HCEC 1CT (cell line): ENCODE measurements at regions not wholly inside any gene's neighbourhood (a gene's known extent, or its start where the extent isn't known, plus 50 kb on each side); places are given as distances from the start of the nearest gene placed in this dataset.

ENCODE experiments used
- DNase-seq: peaks from one replicate; pipeline ENCODE4 v3.0.0-alpha.2; 2017

DNA sequence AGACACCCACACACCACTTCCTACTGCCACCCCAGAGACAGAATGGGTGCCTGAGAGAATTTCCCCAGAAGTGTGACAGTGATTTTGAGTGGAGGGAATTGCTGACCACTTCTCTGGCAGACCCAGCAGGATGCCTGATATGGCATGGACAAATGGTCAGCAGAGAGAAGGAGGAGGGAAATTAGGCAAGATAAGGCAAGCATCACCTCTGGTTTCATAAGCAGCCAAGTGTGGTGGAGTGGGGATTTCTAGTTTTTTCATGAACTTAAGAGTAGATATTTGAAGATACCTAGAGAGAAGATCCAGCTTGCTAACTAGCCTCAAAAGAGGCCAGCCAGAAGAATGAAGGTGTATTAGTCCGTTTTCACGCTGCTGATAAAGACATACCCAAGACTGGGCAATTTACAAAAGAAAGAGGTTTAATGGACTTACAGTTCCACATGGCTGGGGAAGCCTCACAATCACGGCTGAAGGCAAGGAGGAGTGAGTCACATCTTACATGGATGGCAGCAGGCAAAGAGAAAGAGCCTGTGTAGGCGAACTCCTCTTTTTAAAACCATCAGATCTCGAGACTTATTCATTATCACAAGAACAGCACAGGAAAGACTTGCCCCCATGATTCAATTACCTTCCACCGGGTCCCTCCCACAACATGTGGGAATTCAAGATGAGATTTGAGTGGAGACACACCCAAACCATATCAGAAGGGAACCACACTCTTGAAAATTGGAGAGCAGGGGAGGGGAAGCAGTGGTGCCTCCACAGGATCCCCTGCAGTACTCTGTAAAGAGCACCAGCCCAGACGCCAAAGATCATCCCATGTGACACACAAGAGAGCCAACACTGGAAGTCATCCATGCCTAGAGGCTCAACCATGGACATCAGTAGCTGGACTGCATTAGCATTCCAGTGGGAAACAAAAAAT lies 64.2 kb downstream of the RBM43 start:
- DNase-seq: no peak

DNA sequence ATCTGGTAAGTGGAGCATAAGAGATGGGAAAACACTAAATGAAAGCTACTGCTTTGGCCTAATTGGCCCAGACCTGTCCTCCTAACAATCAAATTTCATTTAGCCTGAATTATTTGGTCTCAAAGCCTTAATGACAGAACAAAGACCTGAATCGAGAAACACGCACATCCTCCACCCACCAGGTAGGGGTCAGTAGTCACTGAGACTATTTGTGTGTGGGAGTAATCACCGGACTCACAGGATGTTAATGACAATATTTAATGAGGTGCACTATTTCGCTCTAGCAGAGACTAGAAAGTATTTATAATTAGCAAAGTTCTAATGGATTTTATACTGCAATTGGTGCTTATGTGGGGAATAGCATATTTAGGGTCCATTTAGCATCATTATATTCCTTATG lies 68.1 kb downstream of the RBM43 start:
- no peak for DNase-seq

- DNase-seq: no peak
Measured at GRCh38 chr2:151192681-151193080, 69.0 kb downstream of the RBM43 start.

GRCh38 chr2:151191001-151191400 lies 70.7 kb downstream of the RBM43 start:
- DNase-seq: no peak

GRCh38 chr2:151189125-151189524 lies 72.5 kb downstream of the RBM43 start:
- DNase-seq: no peak

- DNase-seq: no peak
Measured at GRCh38 chr2:151186011-151186410, 75.7 kb downstream of the RBM43 start.

DNA sequence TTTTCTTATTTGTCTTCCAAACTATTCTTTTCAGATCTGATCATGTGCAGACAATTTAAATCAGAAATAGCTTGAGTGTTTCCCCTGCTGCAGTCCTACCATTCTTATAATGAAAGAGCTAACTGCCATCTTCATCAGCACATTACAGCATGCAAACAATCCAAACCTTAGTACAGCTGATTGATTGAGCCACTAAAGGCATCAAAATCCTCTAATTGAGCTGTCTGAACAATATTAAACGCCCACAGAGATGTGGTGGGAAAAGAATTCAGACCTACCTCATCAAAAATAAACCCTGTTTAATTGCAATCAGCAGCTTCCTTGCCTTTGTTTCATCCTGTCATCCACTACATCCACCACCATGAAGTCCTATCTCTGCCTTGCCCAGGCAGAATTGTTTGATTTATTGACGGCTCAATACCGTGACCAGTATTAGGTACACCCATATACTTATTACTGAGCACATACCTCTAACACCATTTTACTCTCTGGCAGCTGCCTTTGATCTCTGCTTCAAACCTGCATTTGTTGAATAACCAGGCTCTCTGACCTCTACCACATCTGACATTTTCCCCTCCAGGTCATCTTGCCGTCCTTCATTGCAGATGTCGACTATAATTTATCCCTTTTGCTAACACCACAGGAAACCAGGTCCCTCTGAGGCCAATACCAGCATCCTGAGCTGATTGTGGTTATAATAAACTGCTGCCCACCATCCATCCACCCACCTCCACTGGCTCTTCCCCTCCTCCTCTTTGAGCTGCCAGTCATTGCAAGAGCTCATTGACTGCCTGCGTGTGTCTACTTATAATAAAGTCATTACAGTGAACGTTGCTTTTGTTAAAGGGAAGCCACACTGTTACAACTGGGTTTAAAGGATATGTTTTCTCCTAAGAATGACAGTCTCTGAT lies 78.5 kb downstream of the RBM43 start:
- no peak for DNase-seq

DNA sequence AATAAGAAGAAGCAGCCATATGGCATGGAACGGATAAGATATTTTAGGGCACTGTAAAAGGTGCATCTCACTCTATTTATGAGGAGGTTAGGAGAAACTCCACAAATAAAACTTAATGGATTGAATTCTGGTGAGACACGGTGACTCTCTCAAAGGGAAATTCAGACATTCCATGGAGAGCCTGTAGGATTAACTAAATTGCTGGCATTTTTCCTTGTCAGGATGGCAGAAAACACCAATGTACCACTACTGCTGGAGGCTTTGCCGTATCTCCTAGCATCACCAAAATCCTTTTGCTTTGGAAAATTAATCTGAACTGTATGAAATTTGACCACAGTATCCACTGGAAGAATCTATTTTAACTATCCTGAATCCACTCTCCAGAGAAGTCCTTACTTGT lies 79.3 kb downstream of the RBM43 start:
- no peak for DNase-seq

DNA sequence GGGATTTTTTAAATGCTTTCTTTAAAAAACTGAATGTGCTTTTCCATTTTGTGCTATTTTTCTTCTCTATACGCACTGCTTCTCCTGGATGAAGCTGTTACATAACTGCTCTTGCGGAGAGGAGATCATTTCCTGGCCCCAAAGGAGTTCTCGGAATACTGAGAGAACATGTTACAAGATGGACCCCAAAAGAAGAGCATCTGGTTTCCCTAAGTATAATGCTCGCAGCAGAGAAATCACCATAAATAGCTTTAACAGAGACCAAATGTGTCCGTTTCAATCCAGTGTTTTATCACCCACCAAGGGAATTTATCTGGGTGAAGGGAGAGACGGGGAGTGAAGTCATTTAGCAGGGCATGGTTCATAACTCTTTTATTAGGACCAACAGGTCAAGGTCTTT lies 80.1 kb downstream of the RBM43 start:
- no peak for DNase-seq

DNA sequence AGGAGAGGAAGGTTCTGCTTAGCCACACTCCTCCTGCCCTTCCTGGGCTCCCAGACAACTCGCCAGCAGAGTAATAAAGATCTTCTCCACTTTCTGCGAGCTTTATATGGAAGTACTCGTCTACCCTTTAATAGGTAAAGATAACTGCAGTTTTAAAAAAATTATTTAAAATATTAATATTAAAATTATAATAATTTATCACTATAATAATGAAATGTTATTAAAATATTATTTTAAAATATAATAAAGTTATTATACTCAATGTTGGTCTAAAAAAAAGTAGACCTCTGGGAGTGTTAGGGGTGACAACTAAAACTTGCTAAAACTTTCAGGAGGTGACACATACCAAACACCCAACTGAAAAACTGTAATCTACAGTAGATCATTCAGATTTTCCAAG lies 81.5 kb downstream of the RBM43 start:
- DNase-seq: no peak

- no peak for DNase-seq
Measured at GRCh38 chr2:151178207-151178606, 83.5 kb downstream of the RBM43 start.

DNA sequence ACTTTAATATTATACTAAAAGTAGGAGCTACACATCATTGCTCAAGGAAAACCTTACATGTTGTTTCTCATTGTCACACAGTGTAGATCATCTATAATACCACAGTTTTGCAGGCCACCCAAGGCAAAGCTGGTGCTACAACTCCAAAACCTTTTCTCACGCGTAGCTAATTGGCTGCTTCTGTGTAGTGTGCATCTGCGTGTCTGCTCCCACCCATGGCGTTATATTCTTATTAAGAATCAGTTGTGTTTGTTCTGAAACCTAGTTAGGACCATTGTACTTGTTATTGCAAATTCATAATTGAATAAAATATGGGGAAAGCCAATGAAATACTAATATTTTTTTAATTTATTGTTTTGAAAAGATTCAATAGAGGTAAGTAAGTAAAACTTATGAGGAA lies 83.9 kb downstream of the RBM43 start:
- no peak for DNase-seq

DNA sequence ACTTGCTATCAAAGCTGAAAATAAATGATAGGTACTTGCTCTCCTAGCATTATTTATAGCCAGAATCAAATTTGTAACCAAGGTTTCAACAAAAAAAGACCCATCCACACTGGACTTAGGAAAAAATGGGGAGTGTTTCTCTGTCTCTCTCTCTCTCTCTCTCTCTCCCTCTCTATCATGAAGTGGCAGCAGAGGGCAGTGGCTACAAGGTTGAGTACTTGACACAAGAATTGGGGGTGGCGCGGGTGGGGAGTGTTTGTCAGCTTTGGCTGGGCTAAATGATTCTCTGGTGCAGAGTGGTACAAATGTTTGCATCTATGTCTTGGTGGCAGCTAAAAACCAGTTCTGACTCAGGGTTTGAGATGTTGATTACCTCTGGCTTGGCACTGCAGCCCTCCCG lies 85.0 kb downstream of the RBM43 start:
- DNase-seq: no peak

- DNase-seq: no peak
Measured at GRCh38 chr2:151175864-151176263, 85.8 kb downstream of the RBM43 start.

GRCh38 chr2:151174127-151174526 lies 87.5 kb downstream of the RBM43 start:
- no peak for DNase-seq

- no peak for DNase-seq
Measured at GRCh38 chr2:151171186-151171585, 90.5 kb downstream of the RBM43 start.

- no peak for DNase-seq
Measured at GRCh38 chr2:151166410-151166809, 95.3 kb downstream of the RBM43 start.

DNA sequence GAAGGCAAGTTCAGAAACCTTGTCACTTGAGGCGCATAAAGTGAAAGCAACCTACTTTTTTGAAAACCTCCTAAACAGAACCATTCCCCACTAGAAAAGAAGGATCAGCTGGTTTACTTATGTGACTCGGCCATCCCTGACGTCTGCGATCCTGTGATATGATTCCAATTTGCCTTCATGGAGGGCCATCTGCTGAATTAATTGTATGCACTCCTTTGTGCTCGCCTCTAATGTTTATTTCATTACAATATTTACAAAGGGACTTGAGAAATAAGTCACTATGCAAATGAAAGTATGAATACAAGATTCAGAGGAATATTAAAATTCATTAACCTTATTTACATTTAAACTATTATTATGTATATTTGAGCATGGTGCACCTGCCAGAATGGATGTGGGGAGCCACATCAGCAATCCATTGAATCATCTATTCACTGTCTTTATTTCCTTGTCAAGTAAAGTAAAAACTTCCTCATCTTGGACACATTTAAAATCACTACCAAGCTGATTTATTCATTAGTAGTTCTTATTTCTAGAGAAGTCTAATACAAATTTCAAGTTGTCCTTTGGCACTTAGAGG lies 96.5 kb downstream of the RBM43 start:
- no peak for DNase-seq

DNA sequence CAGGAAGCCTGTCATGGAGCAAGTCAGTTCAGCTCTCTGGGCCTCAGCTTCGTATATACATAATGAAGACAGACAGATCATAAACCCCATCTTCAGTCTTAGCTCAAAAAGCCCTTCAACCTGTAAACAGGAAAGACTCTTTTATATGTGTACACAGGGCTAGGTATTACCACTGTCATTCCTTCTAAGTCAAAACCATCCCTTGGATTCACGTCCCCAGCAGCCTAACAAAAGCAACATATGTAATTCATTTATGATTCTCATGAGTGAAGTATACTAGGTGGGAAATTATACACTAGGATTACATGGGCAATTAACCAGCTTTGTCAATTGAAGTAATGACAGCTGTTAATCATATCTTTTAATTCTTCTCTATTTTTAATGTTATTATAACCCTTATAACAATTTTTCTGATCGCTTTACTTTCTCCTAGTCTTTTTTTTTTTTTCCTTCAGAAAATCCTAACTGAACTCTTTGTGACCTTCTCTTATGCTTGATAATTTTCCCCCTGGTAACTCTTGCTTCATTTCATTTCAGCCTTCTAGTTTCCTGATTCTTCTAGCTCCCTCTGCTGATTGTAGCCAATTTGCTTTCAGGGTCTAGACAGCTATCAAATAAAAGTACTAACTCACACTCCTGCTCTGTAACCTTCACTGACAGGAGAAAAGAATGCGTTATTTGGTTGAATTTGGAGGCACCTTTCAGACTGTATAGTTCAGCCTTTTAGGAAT lies 99.7 kb downstream of the RBM43 start:
- DNase-seq: peak; percentile 40

DNA sequence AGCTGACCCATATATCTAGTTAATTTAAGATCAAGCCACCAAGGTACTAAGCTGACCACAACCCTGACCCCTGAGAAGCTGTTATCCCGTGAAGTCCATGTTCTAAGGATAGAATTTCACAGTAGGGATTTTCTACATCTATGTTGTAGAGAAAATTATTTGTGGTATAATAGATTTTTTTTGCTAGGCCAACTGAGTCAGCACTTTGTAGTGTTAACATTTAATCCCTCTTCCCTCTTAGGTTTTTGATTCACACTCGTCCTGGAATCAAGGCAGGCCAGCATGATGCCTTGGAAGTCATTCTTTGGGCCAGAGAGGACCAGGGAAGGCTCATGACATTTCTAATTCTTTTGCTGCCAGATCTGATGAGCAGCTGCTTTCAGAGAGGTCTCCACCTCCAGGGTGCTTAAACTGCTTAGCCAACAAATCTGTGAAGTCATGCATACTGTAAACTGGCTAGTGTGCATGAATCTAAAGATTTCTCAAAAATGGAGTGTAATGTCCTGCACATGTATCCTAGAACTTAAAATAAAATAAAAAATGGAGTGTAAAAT lies 102.5 kb downstream of the RBM43 start:
- DNase-seq: peak; percentile 1

DNA sequence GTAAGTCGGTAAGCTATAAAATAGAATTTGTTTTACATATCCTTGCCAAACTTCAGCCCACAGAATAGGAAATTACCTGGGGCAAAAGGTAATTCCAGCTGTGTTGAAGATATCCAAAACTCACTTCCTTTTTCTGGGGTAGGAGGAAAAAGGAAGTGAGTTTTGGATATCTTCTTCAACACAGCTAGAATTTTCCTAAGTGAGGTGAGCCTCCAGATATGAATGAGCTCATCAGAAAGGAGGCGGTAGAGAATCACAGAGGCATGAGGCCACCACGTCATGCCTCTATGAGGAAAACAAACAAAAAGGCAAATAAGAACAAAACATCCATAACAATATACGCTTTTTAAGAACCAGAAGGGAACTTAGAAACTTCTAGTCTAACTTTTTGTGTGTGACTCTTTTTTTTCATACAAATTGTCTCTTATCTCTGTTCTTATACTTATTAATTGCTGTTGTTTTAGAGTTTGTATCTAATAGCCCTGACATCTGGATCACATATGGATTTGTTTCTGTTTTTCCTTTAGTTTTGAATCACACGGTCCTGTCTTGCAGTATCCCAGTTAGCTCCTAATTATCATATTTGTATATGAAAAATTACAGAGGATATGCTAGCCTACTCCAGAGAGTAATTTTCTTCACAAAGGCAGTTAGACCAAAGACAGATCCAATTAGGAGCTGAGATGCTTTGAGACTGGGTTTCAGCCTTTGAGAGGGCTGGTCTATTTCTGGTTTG lies 104.5 kb downstream of the RBM43 start:
- DNase-seq: peak; percentile 6

- DNase-seq: no peak
Measured at GRCh38 chr2:151156431-151156830, 105.2 kb downstream of the RBM43 start.
